CD14-positive monocyte (primary cell): ENCODE measurements at regions not wholly inside any gene's neighbourhood (a gene's known extent, or its start where the extent isn't known, plus 50 kb on each side); places are given as distances from the start of the nearest gene placed in this dataset.

Experiments used
- DNase-seq, 3 donors: peaks; one replicate each; pipeline ENCODE4 v3.0.0-alpha.2; 2011 to 2022
- H2AFZ ChIP-seq: 2 replicates; pipeline ENCODE4 v1.6.0; 2012; ENCODE audit warnings: mild to moderate bottlenecking, low read depth, low read length, inconsistent platforms; ENCODE audit not compliant: insufficient read depth, poor library complexity, severe bottlenecking
- H3K27ac ChIP-seq, 2 donors: 1 replicate in 1 of 2; 2 replicates in 1 of 2; pipeline ENCODE4 v1.5.1; 2012 to 2013; ENCODE audit warnings: low read length in 2 of 2, control low read depth in 1 of 2, inconsistent platforms in 1 of 2, low read depth in 1 of 2, mild to moderate bottlenecking in 1 of 2
- H3K27me3 ChIP-seq, 2 donors: one replicate each; pipeline versions ENCODE4 v1.6.0 to v1.6.1; 2011 to 2013; ENCODE audit warnings: low read length in 2 of 2; ENCODE audit not compliant: control insufficient read depth in 2 of 2, insufficient read depth in 2 of 2
- H3K36me3 ChIP-seq, 2 donors: replicated peaks in 1 of 2; 1 replicate in 1 of 2; 2 replicates in 1 of 2; pipeline versions ENCODE4 v1.5.1 to v1.6.1; 2012 to 2013; ENCODE audit warnings: low read length in 2 of 2, control low read depth in 1 of 2, inconsistent platforms in 1 of 2, mild to moderate bottlenecking in 1 of 2; ENCODE audit not compliant: insufficient read depth in 2 of 2, control insufficient read depth in 1 of 2
- H3K4me1 ChIP-seq, 2 donors: 1 replicate in 1 of 2; 2 replicates in 1 of 2; pipeline versions ENCODE4 v1.5.1 to v1.6.1; 2012 to 2013; ENCODE audit warnings: low read length in 2 of 2, control low read depth in 1 of 2, inconsistent platforms in 1 of 2, mild to moderate bottlenecking in 1 of 2, moderate library complexity in 1 of 2; ENCODE audit not compliant: insufficient read depth in 2 of 2, control insufficient read depth in 1 of 2
- H3K4me2 ChIP-seq: replicated peaks from 2 replicates; pipeline ENCODE3; 2012; ENCODE audit warnings: low read length, moderate library complexity, mild to moderate bottlenecking; ENCODE audit not compliant: poor library complexity, severe bottlenecking; ENCODE audit errors: extremely low read depth
- H3K4me3 ChIP-seq, 3 experiments: fragments of 200-600 bp in 1 of 3; sonication (generic) in 1 of 3; replicated peaks in 1 of 3; 1 replicate in 2 of 3; 2 replicates in 1 of 3; pipeline ENCODE4 v1.5.1; 2011 to 2013; ENCODE audit warnings: low read length in 3 of 3, mild to moderate bottlenecking in 3 of 3, control low read depth in 2 of 3, low read depth in 2 of 3, inconsistent platforms in 1 of 3, moderate library complexity in 1 of 3
- H3K79me2 ChIP-seq: 2 replicates; pipeline ENCODE4 v1.6.0; 2012; ENCODE audit warnings: mild to moderate bottlenecking, control low read depth, inconsistent platforms, low read length, moderate library complexity; ENCODE audit not compliant: insufficient read depth
- H3K9ac ChIP-seq: 2 replicates; pipeline ENCODE4 v1.6.0; 2017; ENCODE audit warnings: low read length, mild to moderate bottlenecking; ENCODE audit not compliant: insufficient read depth, poor library complexity, severe bottlenecking
- H3K9me3 ChIP-seq, 2 donors: replicated peaks in 1 of 2; 1 replicate in 1 of 2; 2 replicates in 1 of 2; pipeline versions ENCODE4 v1.5.1 to v1.6.1; 2012 to 2013; ENCODE audit warnings: low read length in 2 of 2, control low read depth in 1 of 2; ENCODE audit not compliant: control insufficient read depth in 1 of 2, insufficient read depth in 1 of 2
- H4K20me1 ChIP-seq: 2 replicates; pipeline ENCODE4 v1.6.0; 2012; ENCODE audit warnings: mild to moderate bottlenecking, low read length, control low read depth, moderate library complexity; ENCODE audit not compliant: insufficient read depth
- H3K27ac Mint-ChIP-seq, 7 donors: one replicate each; pipeline ENCODE4 v1.8.0; 2020; ENCODE audit warnings: mild to moderate bottlenecking in 7 of 7, mixed read lengths in 7 of 7, moderate library complexity in 6 of 7, inconsistent platforms in 2 of 7
- H3K27me3 Mint-ChIP-seq, 3 donors: one replicate each; pipeline ENCODE4 v1.8.0; 2021 to 2022; ENCODE audit warnings: low read depth in 3 of 3, mild to moderate bottlenecking in 3 of 3, mixed read lengths in 3 of 3, moderate library complexity in 3 of 3, inconsistent platforms in 1 of 3
- H3K36me3 Mint-ChIP-seq, 2 donors: one replicate each; pipeline ENCODE4 v1.8.0; 2020; ENCODE audit warnings: mixed read lengths in 2 of 2, inconsistent platforms in 1 of 2, mild to moderate bottlenecking in 1 of 2
- H3K4me1 Mint-ChIP-seq: one replicate; pipeline ENCODE4 v1.8.0; 2020; ENCODE audit warnings: mild to moderate bottlenecking, mixed read lengths
- H3K4me3 Mint-ChIP-seq, 2 donors: one replicate each; pipeline ENCODE4 v1.8.0; 2020; ENCODE audit warnings: mild to moderate bottlenecking in 2 of 2, mixed read lengths in 2 of 2, moderate library complexity in 1 of 2
- H3K9me3 Mint-ChIP-seq, 7 donors: one replicate each; pipeline ENCODE4 v1.8.0; 2020 to 2022; ENCODE audit warnings: mixed read lengths in 7 of 7, mild to moderate bottlenecking in 6 of 7, moderate library complexity in 6 of 7, inconsistent platforms in 2 of 7
- WGBS: methylation state at CpG from one replicate; pipeline ENCODE4 v1.1.5; 2013; ENCODE audit warnings: missing lambda C conversion rate; ENCODE audit not compliant: insufficient coverage; 5-methylcytosine and 5-hydroxymethylcytosine counted together
- intact Hi-C, 2 donors: fragments of 100-400 bp; cut with micrococcal nuclease; formaldehyde crosslinking; loops; one replicate each; pipeline versions ENCODE4 v1.15.0 to v1.15.1; 2023
- TF ChIP-seq, protein P1 (sequence below): fragments of 200-600 bp; IDR thresholded peaks from one replicate; pipeline ENCODE4 v1.8.0; 2022; ENCODE audit warnings: antibody characterized with exemption, mild to moderate bottlenecking

DNA sequence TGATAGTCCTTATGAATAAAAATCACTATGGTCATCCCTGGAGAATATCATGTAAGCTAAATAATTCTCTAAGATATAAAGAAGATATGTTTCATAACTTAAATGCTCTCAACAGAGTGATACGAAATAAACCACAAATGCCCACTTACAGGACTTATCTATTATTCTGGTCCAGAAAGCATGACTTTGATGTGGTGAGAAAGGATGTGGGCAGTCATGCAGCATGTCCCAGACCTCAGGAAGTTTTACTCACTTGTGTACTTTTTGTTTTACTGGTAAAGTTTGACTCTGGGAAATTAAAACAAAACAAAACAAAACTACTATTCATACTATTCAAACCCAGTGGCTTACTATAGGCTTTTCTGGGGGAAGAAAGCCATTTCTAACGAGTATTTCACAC is 483.2 kb upstream of the SLITRK6 start:
- H3K79me2 ChIP-seq, result no peaks in the 10 kb centered on the region
- no CpG with 5 or more reads among the region's 2 CpGs for WGBS
- Mint-ChIP-seq H3K4me1 (no peaks in the 10 kb centered on the region), H3K27ac (no peak overlapping the region), H3K9me3 (peaks cover 0 to 5% (median 2%) of the 10 kb centered on the region in 7 donors), H3K36me3 (no peaks in the 10 kb centered on the region), H3K27me3 (peaks cover 0 to 2% (median 1%) of the 10 kb centered on the region in 3 donors), H3K4me3 (no peak overlapping the region)
- H4K20me1 ChIP-seq, result no peaks in the 10 kb centered on the region
- no peaks in the 10 kb centered on the region for H3K36me3 ChIP-seq
- TF ChIP-seq, protein P1, sequence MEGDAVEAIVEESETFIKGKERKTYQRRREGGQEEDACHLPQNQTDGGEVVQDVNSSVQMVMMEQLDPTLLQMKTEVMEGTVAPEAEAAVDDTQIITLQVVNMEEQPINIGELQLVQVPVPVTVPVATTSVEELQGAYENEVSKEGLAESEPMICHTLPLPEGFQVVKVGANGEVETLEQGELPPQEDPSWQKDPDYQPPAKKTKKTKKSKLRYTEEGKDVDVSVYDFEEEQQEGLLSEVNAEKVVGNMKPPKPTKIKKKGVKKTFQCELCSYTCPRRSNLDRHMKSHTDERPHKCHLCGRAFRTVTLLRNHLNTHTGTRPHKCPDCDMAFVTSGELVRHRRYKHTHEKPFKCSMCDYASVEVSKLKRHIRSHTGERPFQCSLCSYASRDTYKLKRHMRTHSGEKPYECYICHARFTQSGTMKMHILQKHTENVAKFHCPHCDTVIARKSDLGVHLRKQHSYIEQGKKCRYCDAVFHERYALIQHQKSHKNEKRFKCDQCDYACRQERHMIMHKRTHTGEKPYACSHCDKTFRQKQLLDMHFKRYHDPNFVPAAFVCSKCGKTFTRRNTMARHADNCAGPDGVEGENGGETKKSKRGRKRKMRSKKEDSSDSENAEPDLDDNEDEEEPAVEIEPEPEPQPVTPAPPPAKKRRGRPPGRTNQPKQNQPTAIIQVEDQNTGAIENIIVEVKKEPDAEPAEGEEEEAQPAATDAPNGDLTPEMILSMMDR, result no peak
- no peak overlapping the region for H3K27ac ChIP-seq
- no peaks in the 10 kb centered on the region for H3K27me3 ChIP-seq
- H3K9ac ChIP-seq, result no peak overlapping the region
- H2AFZ ChIP-seq, result no peak overlapping the region
- H3K4me2 ChIP-seq, result no peak overlapping the region
- no peaks in the 10 kb centered on the region for H3K4me1 ChIP-seq
- intact Hi-C loops, result no loop called here
- H3K4me3 ChIP-seq, result no peak overlapping the region
- no peak for DNase-seq
- no peaks in the 10 kb centered on the region for H3K9me3 ChIP-seq

DNA sequence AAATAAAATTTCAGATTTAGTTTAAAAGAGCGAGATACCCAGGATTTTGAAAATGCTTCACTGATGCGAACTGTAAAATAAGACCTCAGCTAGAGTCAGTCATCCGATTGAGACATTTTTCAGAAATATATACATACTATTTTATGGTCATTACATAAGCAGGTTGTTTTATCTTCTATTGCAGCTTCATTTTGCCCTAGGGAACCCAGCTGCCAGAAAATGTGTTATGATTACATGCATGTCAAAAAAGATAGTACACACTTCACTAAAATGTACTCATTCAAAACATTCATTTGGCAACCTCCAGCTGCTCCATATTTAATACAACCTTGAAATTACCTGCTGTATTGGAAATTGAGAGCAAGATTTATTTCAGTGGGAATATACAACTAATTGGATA is 483.8 kb upstream of the SLITRK6 start:
- H3K27ac Mint-ChIP-seq, result no peak overlapping the region
- no peak for DNase-seq
- Histone ChIP-seq H3K36me3 (no peaks in the 10 kb centered on the region), H3K9ac (no peak overlapping the region), H3K27ac (no peak overlapping the region), H2AFZ (no peak overlapping the region), H3K4me2 (no peak overlapping the region), H3K27me3 (no peaks in the 10 kb centered on the region), H3K79me2 (no peaks in the 10 kb centered on the region), H4K20me1 (no peaks in the 10 kb centered on the region), H3K4me1 (no peaks in the 10 kb centered on the region), H3K9me3 (no peaks in the 10 kb centered on the region), H3K4me3 (no peak overlapping the region)
- no peaks in the 10 kb centered on the region for H3K36me3 Mint-ChIP-seq
- H3K4me3 Mint-ChIP-seq, result no peak overlapping the region
- intact Hi-C loops, result no loop called here
- H3K9me3 Mint-ChIP-seq, result peaks cover 0 to 5% (median 1%) of the 10 kb centered on the region in 7 donors
- no CpG with 5 or more reads among the region's 3 CpGs for WGBS
- H3K27me3 Mint-ChIP-seq, result peaks cover 0 to 2% (median 1%) of the 10 kb centered on the region in 3 donors
- TF ChIP-seq, protein P1, result no peak
- H3K4me1 Mint-ChIP-seq, result no peaks in the 10 kb centered on the region
